Mesendoderm (in vitro differentiated cells): ENCODE measurements at regions not wholly inside any gene's neighbourhood (a gene's known extent, or its start where the extent isn't known, plus 50 kb on each side); places are given as distances from the start of the nearest gene placed in this dataset.
"Not testable (repeated sequence)": the region's sequence is repeated elsewhere in the genome, so short reads cannot be mapped to it uniquely, and the experiment has no call there.

Experiments used
- DNase-seq: peaks from one replicate; pipeline ENCODE4 v3.0.0; 2013
- H2AK5ac ChIP-seq: 2 replicates; pipeline ENCODE4 v1.6.1; 2013; ENCODE audit warnings: low read length, inconsistent platforms
- H2BK120ac ChIP-seq: 2 replicates; pipeline ENCODE4 v1.6.1; 2013; ENCODE audit warnings: low read depth, mild to moderate bottlenecking, low read length, moderate library complexity, mixed read lengths
- H2BK15ac ChIP-seq: replicated peaks from 2 replicates; pipeline ENCODE4 v1.6.1; 2013; ENCODE audit warnings: low read depth, mild to moderate bottlenecking, moderate library complexity
- H2BK5ac ChIP-seq: 2 replicates; pipeline ENCODE4 v1.6.1; 2013; ENCODE audit warnings: low read length, inconsistent platforms
- H3K18ac ChIP-seq: 2 replicates; pipeline ENCODE4 v1.6.1; 2013; ENCODE audit warnings: mild to moderate bottlenecking, low read length, mixed read lengths
- H3K23ac ChIP-seq: one replicate; pipeline ENCODE4 v1.6.1; 2013; ENCODE audit warnings: low read length
- H3K27ac ChIP-seq: 2 replicates; pipeline ENCODE4 v1.5.1; 2013; ENCODE audit warnings: low read depth, mild to moderate bottlenecking, inconsistent platforms, low read length, moderate library complexity
- H3K27me3 ChIP-seq: 2 replicates; pipeline ENCODE4 v1.6.1; 2013; ENCODE audit warnings: low read length, control low read depth, mild to moderate bottlenecking, inconsistent platforms; ENCODE audit not compliant: insufficient read depth, poor library complexity
- H3K36me3 ChIP-seq: 2 replicates; pipeline ENCODE4 v1.6.1; 2013; ENCODE audit warnings: low read length, inconsistent platforms; ENCODE audit not compliant: control insufficient read depth, insufficient read depth
- H3K4ac ChIP-seq: one replicate; pipeline ENCODE4 v1.6.1; 2013; ENCODE audit warnings: low read depth, mild to moderate bottlenecking, low read length, moderate library complexity
- H3K4me1 ChIP-seq: 2 replicates; pipeline ENCODE4 v1.6.1; 2013; ENCODE audit warnings: low read depth, low read length, inconsistent platforms; ENCODE audit not compliant: control insufficient read depth
- H3K4me2 ChIP-seq: 2 replicates; pipeline ENCODE4 v1.6.1; 2013; ENCODE audit warnings: low read length
- H3K4me3 ChIP-seq: 2 replicates; pipeline ENCODE4 v1.5.1; 2013; ENCODE audit warnings: mild to moderate bottlenecking, low read length
- H3K56ac ChIP-seq: one replicate; pipeline ENCODE4 v1.6.1; 2013; ENCODE audit warnings: low read length
- H3K79me1 ChIP-seq: 2 replicates; pipeline ENCODE4 v1.6.1; 2013; ENCODE audit warnings: low read length, inconsistent platforms
- H3K79me2 ChIP-seq: 2 replicates; pipeline ENCODE4 v1.6.1; 2013; ENCODE audit warnings: mild to moderate bottlenecking, low read length; ENCODE audit not compliant: control insufficient read depth, insufficient read depth
- H3K9ac ChIP-seq: 2 replicates; pipeline ENCODE4 v1.6.1; 2013; ENCODE audit warnings: low read length, inconsistent platforms
- H4K5ac ChIP-seq: one replicate; pipeline ENCODE4 v1.6.1; 2013; ENCODE audit warnings: low read length
- H4K8ac ChIP-seq: one replicate; pipeline ENCODE4 v1.6.1; 2013; ENCODE audit warnings: low read depth, mild to moderate bottlenecking, control low read depth, low read length, moderate library complexity
- WGBS: extraction: QIAGEN DNeasy Blood & Tissue Kit; methylation state at CpG from one replicate; pipeline ENCODE4 v1.1.7; 2013; ENCODE audit warnings: low lambda C conversion rate, missing lambda C conversion rate; ENCODE audit not compliant: insufficient coverage; ENCODE audit errors: extremely low coverage; 5-methylcytosine and 5-hydroxymethylcytosine counted together

GRCh38 chr3:144482876-144483275 is 511.3 kb downstream of the DIPK2A start:
- no peak overlapping the region for H3K4me2 ChIP-seq
- H3K27ac ChIP-seq, result no peak overlapping the region
- no peak overlapping the region for H3K23ac ChIP-seq
- no peak overlapping the region for H3K56ac ChIP-seq
- no peak overlapping the region for H2AK5ac ChIP-seq
- no peaks in the 10 kb centered on the region for H3K79me1 ChIP-seq
- no peak overlapping the region for H2BK120ac ChIP-seq
- H3K9ac ChIP-seq, result no peak overlapping the region
- no peak overlapping the region for H3K4me3 ChIP-seq
- H3K36me3 ChIP-seq, result no peaks in the 10 kb centered on the region
- no peak overlapping the region for H3K18ac ChIP-seq
- no CpG with 5 or more reads among the region's 2 CpGs for WGBS
- H4K5ac ChIP-seq, result no peak overlapping the region
- no peak overlapping the region for H2BK5ac ChIP-seq
- no peak overlapping the region for H4K8ac ChIP-seq
- no peaks in the 10 kb centered on the region for H3K27me3 ChIP-seq
- H3K79me2 ChIP-seq, result no peaks in the 10 kb centered on the region
- DNase-seq, result no peak
- H3K4ac ChIP-seq, result no peak overlapping the region
- H2BK15ac ChIP-seq, result no peak overlapping the region
- H3K4me1 ChIP-seq, result no peaks in the 10 kb centered on the region

GRCh38 chr3:144487011-144487410 is 515.4 kb downstream of the DIPK2A start:
- Histone ChIP-seq H4K8ac (no peak overlapping the region), H2AK5ac (no peak overlapping the region), H3K4me2 (no peak overlapping the region), H3K18ac (no peak overlapping the region), H4K5ac (no peak overlapping the region), H3K4ac (no peak overlapping the region), H3K56ac (no peak overlapping the region), H2BK120ac (no peak overlapping the region), H3K27me3 (no peaks in the 10 kb centered on the region), H3K4me1 (no peaks in the 10 kb centered on the region), H3K4me3 (no peak overlapping the region), H2BK15ac (no peak overlapping the region), H3K36me3 (no peaks in the 10 kb centered on the region), H2BK5ac (no peak overlapping the region), H3K9ac (no peak overlapping the region), H3K79me1 (no peaks in the 10 kb centered on the region), H3K27ac (no peak overlapping the region), H3K23ac (no peak overlapping the region), H3K79me2 (no peaks in the 10 kb centered on the region)
- DNase-seq, result no peak

DNA sequence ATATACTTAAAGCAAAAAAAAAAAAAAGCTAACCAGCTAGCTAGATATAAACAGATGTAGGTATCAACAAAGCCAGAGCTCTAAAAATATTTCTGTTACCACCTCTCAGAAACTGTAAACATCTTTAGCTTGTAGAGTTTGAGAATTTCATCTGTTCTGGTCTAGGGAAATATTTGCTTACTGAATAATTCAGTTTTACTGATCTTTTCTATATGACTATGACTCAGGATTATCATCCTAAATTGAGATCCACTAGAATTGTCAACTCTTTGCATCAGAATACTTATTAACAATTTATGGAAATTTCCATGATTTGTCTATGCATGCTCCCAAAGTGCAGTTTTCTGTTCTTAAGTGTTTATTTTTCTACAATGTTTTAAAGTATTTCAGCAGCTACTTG is 517.3 kb downstream of the DIPK2A start:
- no peak overlapping the region for H2BK120ac ChIP-seq
- no peak overlapping the region for H2BK15ac ChIP-seq
- H3K56ac ChIP-seq, result no peak overlapping the region
- H3K4me2 ChIP-seq, result no peak overlapping the region
- DNase-seq, result no peak
- H2BK5ac ChIP-seq, result no peak overlapping the region
- no peak overlapping the region for H3K23ac ChIP-seq
- H3K27me3 ChIP-seq, result no peaks in the 10 kb centered on the region
- no peaks in the 10 kb centered on the region for H3K4me1 ChIP-seq
- H2AK5ac ChIP-seq, result no peak overlapping the region
- no peak overlapping the region for H3K4me3 ChIP-seq
- no peaks in the 10 kb centered on the region for H3K79me2 ChIP-seq
- no peak overlapping the region for H4K5ac ChIP-seq
- H3K27ac ChIP-seq, result no peak overlapping the region
- H3K4ac ChIP-seq, result no peak overlapping the region
- no peaks in the 10 kb centered on the region for H3K79me1 ChIP-seq
- H4K8ac ChIP-seq, result no peak overlapping the region
- no peak overlapping the region for H3K9ac ChIP-seq
- H3K36me3 ChIP-seq, result no peaks in the 10 kb centered on the region
- H3K18ac ChIP-seq, result no peak overlapping the region

DNA sequence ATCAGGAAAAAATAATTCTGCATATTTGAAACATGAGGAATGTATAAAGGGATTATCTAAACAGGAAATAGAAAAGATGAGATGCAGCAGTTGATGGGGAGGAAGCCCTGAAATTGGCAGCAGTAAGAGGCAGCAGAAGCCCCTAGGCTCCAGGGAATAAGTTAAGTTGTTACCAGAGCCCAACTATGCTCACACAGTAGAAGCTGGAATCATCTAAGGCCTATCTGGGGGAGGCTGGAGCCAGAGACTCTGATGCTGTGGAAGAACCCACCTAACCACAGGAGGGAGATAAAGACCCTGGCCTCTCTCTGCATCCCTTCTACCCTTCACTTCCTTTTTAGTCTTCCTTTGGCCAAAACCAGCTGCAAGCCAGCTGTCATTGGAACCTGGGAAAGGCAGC is 519.7 kb downstream of the DIPK2A start:
- no peak overlapping the region for H3K27ac ChIP-seq
- no peak overlapping the region for H2AK5ac ChIP-seq
- H4K8ac ChIP-seq, result no peak overlapping the region
- no peak overlapping the region for H3K4me2 ChIP-seq
- H3K4ac ChIP-seq, result no peak overlapping the region
- no peaks in the 10 kb centered on the region for H3K36me3 ChIP-seq
- H3K79me2 ChIP-seq, result no peaks in the 10 kb centered on the region
- no peak overlapping the region for H3K18ac ChIP-seq
- H3K4me1 ChIP-seq, result no peaks in the 10 kb centered on the region
- no peaks in the 10 kb centered on the region for H3K27me3 ChIP-seq
- no peak overlapping the region for H2BK120ac ChIP-seq
- no peak overlapping the region for H3K23ac ChIP-seq
- H2BK15ac ChIP-seq, result no peak overlapping the region
- DNase-seq, result peak; percentile 70
- H3K56ac ChIP-seq, result no peak overlapping the region
- no peak overlapping the region for H4K5ac ChIP-seq
- H3K9ac ChIP-seq, result no peak overlapping the region
- no peaks in the 10 kb centered on the region for H3K79me1 ChIP-seq
- no peak overlapping the region for H2BK5ac ChIP-seq
- no peak overlapping the region for H3K4me3 ChIP-seq

DNA sequence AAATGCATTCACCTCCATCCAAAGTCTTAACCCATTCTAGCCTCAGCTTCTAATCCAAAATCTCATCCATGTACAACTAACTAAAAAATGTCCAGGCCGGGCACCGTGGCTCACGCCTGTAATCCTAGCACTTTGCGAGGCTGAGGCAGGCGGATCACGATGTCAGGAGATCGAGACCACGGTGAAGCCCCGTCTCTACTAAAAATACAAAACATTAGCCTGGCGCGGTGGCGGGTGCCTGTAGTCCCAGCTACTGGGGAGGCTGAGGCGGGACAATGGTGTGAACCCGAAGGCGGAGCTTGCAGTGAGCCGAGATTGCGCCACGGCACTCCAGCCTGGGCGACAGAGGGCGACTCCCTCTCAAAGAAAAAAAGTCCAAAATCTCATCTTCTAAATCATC is 523.0 kb downstream of the DIPK2A start:
- not testable (repeated sequence) for H4K5ac ChIP-seq, H2BK120ac ChIP-seq, H3K4me1 ChIP-seq, H2BK5ac ChIP-seq, H3K79me1 ChIP-seq, H3K4me3 ChIP-seq, H3K36me3 ChIP-seq, H4K8ac ChIP-seq, H3K4ac ChIP-seq, H2BK15ac ChIP-seq, H3K27me3 ChIP-seq, DNase-seq, H3K4me2 ChIP-seq, H3K18ac ChIP-seq, H3K79me2 ChIP-seq, H3K27ac ChIP-seq, H3K9ac ChIP-seq, H3K23ac ChIP-seq, H2AK5ac ChIP-seq, H3K56ac ChIP-seq
- no CpG with 5 or more reads among the region's 20 CpGs for WGBS

GRCh38 chr3:144496141-144496835 is 524.7 kb downstream of the DIPK2A start:
- H3K18ac ChIP-seq, result no peak overlapping the region
- H3K4me2 ChIP-seq, result no peak overlapping the region
- no peak overlapping the region for H3K4me3 ChIP-seq
- 100% methylated on average over 1 of the region's 4 CpGs for WGBS
- H2BK5ac ChIP-seq, result no peak overlapping the region
- no peak overlapping the region for H2BK15ac ChIP-seq
- no peaks in the 10 kb centered on the region for H3K27me3 ChIP-seq
- no peak overlapping the region for H3K23ac ChIP-seq
- no peaks in the 10 kb centered on the region for H3K4me1 ChIP-seq
- H4K5ac ChIP-seq, result no peak overlapping the region
- no peak overlapping the region for H3K27ac ChIP-seq
- H3K56ac ChIP-seq, result no peak overlapping the region
- no peaks in the 10 kb centered on the region for H3K36me3 ChIP-seq
- H4K8ac ChIP-seq, result no peak overlapping the region
- no peaks in the 10 kb centered on the region for H3K79me1 ChIP-seq
- H3K4ac ChIP-seq, result no peak overlapping the region
- DNase-seq, result no peak
- H2BK120ac ChIP-seq, result no peak overlapping the region
- no peak overlapping the region for H2AK5ac ChIP-seq
- H3K9ac ChIP-seq, result no peak overlapping the region
- no peaks in the 10 kb centered on the region for H3K79me2 ChIP-seq
